Hematopoietic multipotent progenitor cell treated with erythropoietin and hydrocortisone succinate and interleukin-3 and kit ligand, for 15 days (in vitro differentiated cells): ENCODE measurements at regions not wholly inside any gene's neighbourhood (a gene's known extent, or its start where the extent isn't known, plus 50 kb on each side); places are given as distances from the start of the nearest gene placed in this dataset.

Source experiments
- DNase-seq: peaks from one replicate; pipeline ENCODE4 v3.0.0-alpha.2; 2015; ENCODE audit warnings: low spot score

DNA sequence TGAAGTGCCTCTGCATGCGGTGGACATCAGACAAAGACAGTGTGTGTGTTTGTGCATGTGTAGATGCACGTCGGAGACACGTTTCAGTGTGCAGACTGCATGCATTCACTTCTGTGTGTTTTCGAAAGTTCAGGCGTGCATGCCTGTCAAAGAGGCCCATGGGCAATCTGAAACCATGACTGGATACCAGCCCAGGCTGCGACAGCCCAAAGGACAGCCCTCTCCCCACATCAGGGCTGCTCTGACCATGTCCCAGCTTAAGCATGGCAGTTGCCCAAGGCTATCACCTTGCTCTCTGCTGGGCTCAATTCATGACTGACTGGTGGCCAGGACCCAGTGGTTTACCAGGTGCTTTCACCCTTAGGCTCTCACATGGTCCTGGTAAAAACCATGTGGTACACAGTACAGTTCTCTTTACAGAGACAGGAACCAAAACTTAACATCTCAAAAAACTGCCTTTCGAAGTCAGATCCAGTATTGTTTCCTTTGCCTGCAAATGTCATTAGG is 423.7 kb upstream of the CADM1 start:
- DNase-seq: no peak

DNA sequence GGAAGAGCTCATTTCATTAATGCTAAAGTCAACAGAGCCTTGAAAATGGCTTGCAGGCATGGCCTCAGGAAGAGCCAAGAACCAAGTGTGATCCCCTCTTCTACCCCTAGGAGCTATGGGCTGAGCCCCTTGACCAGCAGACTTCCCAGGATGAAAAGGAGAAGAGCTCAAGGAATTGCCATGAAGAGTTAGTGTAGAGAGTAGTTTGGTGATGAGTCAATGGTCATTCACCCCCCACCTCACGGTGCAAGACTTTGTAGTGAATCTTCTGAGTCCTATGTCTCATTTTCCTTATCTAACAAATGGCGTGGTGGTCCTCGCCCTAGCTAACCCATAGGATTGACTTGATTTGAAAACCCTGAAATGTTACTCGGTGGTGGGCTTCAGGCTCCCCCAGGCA is 422.4 kb upstream of the CADM1 start:
- DNase-seq: no peak

- no peak for DNase-seq
Observed at GRCh38 chr11:115926138-115926537, 421.9 kb upstream of the CADM1 start.

DNA sequence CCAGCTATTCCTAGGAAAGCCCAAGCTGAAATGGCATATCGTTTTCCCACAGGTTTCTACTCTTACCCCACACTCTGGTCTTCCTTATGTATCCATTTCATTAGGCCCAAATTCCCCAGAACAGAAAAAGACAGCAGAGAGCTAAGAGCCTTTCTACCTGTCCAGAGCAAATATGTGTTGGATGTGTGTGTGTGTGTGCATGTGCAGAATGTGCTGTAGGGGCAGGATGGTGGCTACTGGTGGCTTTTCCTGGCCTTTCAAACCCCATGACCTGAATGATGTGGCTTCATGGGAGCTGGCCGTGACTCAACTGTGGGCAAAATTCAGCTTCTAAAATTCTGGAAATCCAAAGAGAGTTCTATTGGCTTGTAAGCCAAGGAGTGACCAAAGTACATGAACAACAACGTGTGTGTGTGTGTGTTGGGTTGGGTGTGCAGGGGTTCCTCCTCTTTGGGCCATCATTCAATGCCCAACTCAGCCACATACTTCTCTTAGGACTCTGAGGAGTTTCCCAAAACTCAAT is 421.4 kb upstream of the CADM1 start:
- DNase-seq: no peak

GRCh38 chr11:115924744-115925567 is 420.7 kb upstream of the CADM1 start:
- no peak for DNase-seq

DNA sequence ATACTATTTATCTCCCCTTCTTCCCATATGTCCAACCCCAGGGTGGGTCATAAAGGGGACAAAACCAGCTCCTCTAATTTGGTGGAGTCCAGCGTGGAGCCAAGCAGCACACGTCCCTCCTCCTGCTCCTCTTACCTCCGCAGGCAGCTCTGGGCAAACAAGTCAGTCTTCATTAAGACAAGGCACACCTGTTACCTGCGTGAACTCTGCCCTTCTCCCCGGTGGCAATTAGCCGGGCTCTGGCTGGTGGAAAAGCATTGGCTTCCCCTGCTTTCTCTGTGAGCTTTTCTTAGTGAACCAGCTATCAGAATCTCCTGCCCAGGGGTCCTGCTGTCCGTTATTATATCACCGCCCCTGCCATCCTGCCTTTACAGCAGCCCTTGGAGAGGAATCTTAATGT is 418.7 kb upstream of the CADM1 start:
- DNase-seq: no peak

DNA sequence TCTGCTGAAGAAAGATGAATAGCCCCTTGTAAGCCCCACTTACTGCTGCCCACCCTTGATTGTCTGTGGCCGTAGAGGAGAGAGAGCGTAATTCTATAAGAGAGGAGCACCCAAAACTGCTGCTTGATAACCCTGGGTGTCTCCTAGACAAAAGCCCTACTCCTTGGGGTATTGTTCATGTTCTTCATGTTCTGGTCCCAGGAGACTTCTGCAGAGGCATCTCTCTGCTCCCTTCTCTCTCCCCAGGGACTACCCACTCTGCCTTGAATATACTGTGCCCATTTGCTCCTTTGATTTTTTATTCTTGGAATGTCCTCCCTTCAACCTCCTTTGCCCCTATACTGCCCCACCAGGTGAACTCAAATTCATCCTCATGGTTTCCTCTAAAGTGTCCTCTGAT is 417.8 kb upstream of the CADM1 start:
- DNase-seq: no peak

DNA sequence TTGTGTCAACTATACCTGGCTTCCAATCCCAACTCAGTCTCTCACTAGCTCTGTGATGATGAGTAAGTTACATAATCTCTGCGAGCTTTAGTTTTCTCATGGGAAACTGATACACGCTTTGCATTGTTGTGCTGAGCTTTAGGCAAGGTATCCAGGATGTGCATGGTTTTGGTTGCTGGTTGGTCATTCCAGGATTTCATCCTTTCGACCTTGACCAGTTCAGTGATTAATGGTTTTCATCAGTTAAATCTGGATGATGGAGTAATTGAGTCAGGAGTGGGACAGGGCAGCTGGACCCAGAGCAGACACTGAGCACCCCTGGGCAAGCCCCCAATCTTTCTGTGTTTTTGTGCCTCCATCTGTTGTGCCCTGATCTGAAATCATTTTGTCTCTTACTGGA is 417.3 kb upstream of the CADM1 start:
- DNase-seq: no peak

GRCh38 chr11:115920841-115921480 is 416.7 kb upstream of the CADM1 start:
- DNase-seq: no peak

GRCh38 chr11:115920092-115920461 is 415.9 kb upstream of the CADM1 start:
- no peak for DNase-seq

GRCh38 chr11:115919341-115920091 is 415.3 kb upstream of the CADM1 start:
- no peak for DNase-seq

GRCh38 chr11:115918576-115918975 is 414.4 kb upstream of the CADM1 start:
- DNase-seq: no peak

DNA sequence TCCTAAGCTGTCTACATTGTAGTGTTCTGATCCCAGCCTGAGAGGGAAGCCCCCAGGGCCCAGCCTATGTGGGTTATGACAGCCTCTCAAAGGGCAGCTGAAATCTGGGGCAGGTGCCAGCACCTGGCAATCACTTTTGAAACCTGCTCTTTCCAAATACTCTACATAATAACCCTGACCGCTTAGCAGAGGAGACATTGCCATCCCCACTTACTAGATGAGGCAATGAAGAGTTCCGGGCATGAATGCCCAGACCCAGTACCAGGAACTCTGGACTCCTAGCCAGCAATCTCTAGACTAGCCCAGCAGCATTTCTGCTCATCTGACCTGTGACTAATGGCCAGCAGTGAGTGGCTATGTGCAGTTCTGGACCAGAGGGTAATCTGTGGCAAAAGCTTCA is 412.4 kb upstream of the CADM1 start:
- no peak for DNase-seq

DNA sequence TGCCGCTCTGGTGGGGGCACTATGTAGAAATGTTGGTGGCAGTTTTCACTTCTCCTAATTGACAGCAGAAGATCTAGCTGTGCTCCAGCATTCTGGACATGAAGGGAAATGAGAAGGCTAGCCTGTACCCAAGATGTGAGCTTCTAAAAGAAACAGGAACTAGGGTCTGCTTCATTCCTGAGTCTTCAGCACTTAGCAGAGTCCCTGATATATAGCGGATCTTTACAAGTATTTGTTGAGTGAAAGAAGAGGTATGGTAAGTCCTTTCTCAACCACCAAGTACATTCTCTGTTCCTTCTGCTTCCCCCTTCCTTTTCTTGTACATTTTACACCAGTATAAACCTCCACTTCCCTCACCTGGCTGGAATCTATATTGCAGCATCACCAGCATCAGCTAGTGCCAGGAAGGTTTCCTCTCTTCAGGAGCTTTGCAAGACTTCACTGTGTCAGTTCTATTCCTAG is 408.3 kb upstream of the CADM1 start:
- no peak for DNase-seq

DNA sequence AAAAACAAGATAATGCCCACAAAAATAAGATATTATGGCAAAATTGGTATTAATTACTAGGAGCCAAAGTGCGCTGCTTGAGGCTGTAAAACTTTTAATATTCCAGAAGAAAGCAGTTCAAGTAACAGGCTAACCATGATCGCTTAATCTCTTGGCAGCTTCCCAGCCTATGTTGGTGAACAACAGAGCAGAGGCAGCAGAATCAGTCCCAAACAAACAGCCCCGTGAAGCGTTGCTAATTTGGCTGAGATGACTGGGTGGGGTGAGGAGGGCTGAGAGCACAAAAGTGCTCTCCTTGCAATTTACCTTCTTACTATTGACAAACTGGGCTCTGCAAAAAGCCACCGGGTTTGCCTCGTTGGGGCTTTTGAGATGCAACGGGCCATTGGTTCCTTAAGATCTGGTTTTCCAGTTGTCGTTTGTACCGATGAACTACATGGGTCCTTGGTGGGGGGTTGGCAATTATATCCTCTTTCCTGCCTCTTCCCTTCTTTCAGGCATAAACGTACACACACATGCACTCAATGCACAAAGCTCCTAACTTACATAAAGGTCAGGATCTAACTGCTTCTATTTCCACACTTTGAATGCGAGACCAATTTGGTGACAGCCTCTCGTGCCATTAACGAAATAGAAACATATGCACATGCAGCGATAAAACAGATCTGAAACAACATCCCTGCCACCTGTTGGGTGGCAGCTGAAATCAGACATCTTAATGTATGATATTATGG is 407.6 kb upstream of the CADM1 start:
- no peak for DNase-seq

GRCh38 chr11:115910379-115910778 is 406.2 kb upstream of the CADM1 start:
- DNase-seq: no peak

DNA sequence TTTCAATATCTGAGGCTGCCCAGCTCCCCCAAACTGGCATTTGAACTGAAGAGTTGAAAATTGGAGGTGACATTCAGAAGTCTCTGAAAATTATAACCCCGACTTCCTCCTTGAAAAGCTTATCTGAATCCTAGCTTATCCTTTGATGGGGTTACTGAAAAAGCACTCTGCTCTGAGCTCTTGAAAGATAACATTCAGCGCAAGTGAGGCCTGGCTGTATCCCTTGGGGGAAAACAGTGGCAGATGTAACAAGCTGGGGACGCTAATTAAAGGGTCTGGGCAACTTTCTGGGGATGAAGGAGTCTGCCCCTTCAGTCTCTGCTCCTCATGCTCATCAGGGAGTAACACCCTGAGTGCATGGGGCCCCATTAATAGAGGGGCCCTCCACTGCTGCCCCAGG is 402.0 kb upstream of the CADM1 start:
- DNase-seq: no peak

DNA sequence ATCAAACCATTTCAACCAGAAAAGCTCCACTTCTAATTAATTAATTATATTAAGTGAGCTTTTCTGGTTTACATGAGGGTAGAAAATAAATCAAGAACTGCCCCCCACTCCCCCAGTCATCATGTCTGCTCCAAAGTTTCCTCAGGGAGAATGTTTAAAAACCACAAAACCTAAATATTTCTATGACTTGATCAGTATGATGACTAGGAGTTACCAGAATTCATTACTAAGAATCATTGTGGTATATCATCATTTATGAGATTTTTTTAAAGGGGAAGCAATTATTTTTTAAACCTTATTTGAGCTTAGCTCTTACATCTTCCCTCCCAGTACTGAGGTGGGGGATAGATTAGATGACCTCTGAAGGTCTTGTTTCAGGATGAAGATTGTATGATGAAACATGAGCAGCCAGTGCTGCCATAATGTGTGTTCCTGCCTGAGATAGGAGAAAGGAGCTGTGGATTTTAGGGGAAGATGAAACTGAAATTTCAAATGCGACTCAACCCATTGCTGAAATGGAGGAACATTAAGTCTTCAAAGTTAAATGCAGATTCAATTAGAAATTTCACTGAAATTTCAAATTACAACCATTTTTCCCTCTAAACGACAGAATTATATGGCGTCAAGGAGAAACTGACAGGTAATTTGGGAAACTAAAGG is 401.3 kb upstream of the CADM1 start:
- DNase-seq: no peak

DNA sequence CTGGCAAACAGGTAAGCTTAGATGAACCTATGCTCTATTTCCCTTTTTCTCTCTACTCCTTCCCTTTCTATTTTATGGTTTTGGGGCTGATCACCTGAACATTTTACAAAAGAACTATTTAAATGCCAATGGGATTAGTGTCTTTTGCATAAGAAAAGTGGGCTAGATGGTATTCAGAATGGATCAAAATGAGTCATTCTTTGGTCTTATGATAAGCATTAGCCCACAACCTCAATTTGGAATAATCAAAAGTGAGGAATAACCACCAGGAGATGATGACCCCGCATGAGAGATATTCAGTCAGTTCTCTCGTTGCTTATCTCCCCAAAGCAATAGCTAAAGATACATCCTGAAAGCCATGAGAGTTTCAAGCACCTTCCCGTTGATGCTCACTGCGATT is 399.0 kb upstream of the CADM1 start:
- DNase-seq: no peak

DNA sequence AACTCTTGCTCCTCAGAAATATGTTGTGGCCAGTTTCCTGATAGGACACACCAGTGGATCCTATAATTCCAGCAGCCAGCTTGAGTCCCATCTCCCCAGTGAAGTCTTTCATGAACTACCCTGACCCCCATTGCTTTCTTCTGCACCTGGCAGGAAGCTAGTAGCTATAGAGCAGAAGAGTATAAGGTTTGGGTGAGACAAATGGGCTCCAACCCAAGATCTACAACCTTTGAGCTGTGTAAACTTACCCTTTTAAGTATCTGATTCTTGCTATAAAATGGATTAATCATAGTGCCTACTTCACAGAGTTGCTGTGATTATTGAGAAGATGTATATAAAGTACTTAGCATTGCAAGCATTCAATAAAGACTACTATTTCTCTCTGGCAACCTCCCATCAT is 396.9 kb upstream of the CADM1 start:
- no peak for DNase-seq

DNA sequence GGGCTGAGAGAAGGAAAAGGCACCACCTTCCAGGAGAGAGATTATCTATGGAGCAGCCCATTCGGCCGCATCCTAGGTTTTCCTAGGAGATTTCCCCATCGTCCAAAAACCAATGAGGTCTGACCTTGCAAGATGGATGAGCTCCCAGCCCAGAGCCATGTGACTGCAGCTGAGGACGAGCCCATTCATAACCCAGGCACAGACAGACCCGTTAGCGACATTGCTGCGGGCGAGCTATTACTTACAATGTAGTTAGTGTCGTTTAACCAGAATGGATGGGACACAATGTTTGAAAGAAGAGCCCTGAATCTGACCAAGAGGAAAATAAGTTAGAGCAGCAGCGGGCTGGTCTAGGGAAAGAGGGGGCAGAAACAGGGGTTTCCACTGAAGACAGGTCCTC is 395.9 kb upstream of the CADM1 start:
- DNase-seq: no peak
